ENCODE measurements at regions not wholly inside any gene's neighbourhood (a gene's known extent, or its start where the extent isn't known, plus 50 kb on each side); places are given as distances from the start of the nearest gene placed in this dataset.

GRCh38 chr7:81317741-81318140 lies 398.9 kb upstream of the SEMA3C start:
- H3K27ac ChIP-seq: no peak overlapping the region
- CTCF ChIA-PET: interaction anchor here (0.8 kb wide), 1 partner anchor 10 kb away, joined by 3 read pairs; no protein-coding TSS in a partner anchor
- DNase-seq (ENCODE audit: low read depth in 1 of 2, low spot score in 1 of 2) (no peak), ATAC-seq (no peak), FAIRE-seq (no peak)
- no peaks in the 10 kb centered on the region for H3K4me1 ChIP-seq
- H3K4me2 ChIP-seq: no peak overlapping the region
- 89% methylated on average over 3 of the region's 3 CpGs for WGBS (ENCODE audit: missing lambda C conversion rate)
- H3K4me3 ChIP-seq: no peak overlapping the region
- POLR2A ChIA-PET: no interaction called here
- H3K9me3 ChIP-seq: no peaks in the 10 kb centered on the region
- TF ChIP-seq FOXS1 (CRISPR knock-in tag; IDR thresholded peaks at IDR 0.05) (no peak), KDM5A (IDR thresholded peaks at IDR 0.05) (no peak), MYC (IDR thresholded peaks at IDR 0.05; ENCODE audit: borderline replicate concordance, low read length) (no peak), HEYL (CRISPR knock-in tag; IDR thresholded peaks at IDR 0.05) (no peak), HOXA7 (CRISPR knock-in tag; IDR thresholded peaks at IDR 0.05) (no peak), EHMT2 (IDR thresholded peaks at IDR 0.05; ENCODE audit: low read depth) (no peak)

GRCh38 chr7:81308643-81309322 lies 389.9 kb upstream of the SEMA3C start:
- ChIA-PET CTCF (no interaction called here), POLR2A (no interaction called here)

DNA sequence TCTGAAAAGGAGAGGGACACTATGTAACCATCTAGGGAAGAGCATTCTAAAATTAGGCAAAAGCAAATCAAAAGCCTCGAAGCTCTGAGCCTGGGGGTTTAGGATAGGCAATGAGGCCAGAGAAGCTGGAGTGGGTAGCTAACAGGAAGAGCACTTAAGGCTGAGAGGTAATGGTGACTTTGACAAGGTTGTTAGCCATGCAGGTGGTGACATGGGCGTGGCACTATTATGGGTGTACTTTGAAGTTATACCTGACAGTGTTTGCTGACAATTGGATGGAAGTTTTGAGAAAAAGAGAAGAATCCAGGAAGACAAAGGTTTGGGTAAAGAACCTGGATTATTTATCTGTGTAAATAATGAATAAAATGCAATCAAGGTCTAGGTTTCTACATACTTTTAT lies 383.0 kb upstream of the SEMA3C start:
- no peak for FAIRE-seq
- POLR2A ChIA-PET: no interaction called here

More at GRCh38 chr7:81308643-81309322, 389.9 kb upstream of the SEMA3C start:
- Histone ChIP-seq H3K27ac (0 out of 6 replicates have a peak overlapping the region, but pooled peaks of 1 of the 2 experiments have one; percentile 12), H3K9me3 (no peaks in the 10 kb centered on the region), H3K4me1 (peaks cover 8% of the 10 kb centered on the region; the same call in 2 of the 3 replicates), H3K4me3 (no peak overlapping the region), H3K4me2 (peak overlapping the region; percentile 20)
- no peak for TF ChIP-seq CTCF (IDR thresholded peaks at IDR 0.05)
- peak; percentile 21 for TF ChIP-seq MAFK (IDR thresholded peaks at IDR 0.05; ENCODE audit: partially characterized antibody)
- DNase-seq (ENCODE audit: low read depth in 1 of 2, low spot score in 1 of 2) (no peak), ATAC-seq (no peak), FAIRE-seq (no peak)
- WGBS (ENCODE audit: missing lambda C conversion rate): 31% methylated on average over 2 of the region's 2 CpGs

More for the DNA sequence above, 383.0 kb upstream of the SEMA3C start:
- whole genome bisulfite sequencing (ENCODE audit: missing lambda C conversion rate): 95% methylated on average over 2 of the region's 2 CpGs
- H3K4me3 ChIP-seq: no peak overlapping the region
- no peaks in the 10 kb centered on the region for H3K9me3 ChIP-seq
- no peak for ATAC-seq
- no peak overlapping the region for H3K4me2 ChIP-seq
- peaks cover 37% of the 10 kb centered on the region for H3K4me1 ChIP-seq
- TF ChIP-seq TP53 (CRISPR knock-in tag; IDR thresholded peaks at IDR 0.05) (no peak), REST (IDR thresholded peaks at IDR 0.05) (no peak), FOSB (CRISPR knock-in tag; IDR thresholded peaks at IDR 0.05) (no peak), HOXB5 (CRISPR knock-in tag; IDR thresholded peaks at IDR 0.05) (no peak), RARB (CRISPR knock-in tag; IDR thresholded peaks at IDR 0.05) (no peak), FOXS1 (CRISPR knock-in tag; IDR thresholded peaks at IDR 0.05) (no peak), HEYL (CRISPR knock-in tag; IDR thresholded peaks at IDR 0.05) (no peak), CBX2 (IDR thresholded peaks at IDR 0.05; ENCODE audit: borderline replicate concordance, low read depth) (no peak), CEBPB (IDR thresholded peaks at IDR 0.05) (no peak), BHLHE40 (IDR thresholded peaks at IDR 0.05; ENCODE audit: low read depth, low read length) (no peak), SMC3 (IDR thresholded peaks at IDR 0.05) (no peak), SREBF2 (IDR thresholded peaks at IDR 0.05) (no peak), CHD4 (IDR thresholded peaks at IDR 0.05; ENCODE audit: borderline replicate concordance) (no peak), CHD2 (IDR thresholded peaks at IDR 0.05; ENCODE audit: low read length, partially characterized antibody) (no peak), RFX5 (IDR thresholded peaks at IDR 0.05) (no peak)
- TF ChIP-seq, protein P1, sequence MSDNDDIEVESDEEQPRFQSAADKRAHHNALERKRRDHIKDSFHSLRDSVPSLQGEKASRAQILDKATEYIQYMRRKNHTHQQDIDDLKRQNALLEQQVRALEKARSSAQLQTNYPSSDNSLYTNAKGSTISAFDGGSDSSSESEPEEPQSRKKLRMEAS (IDR thresholded peaks at IDR 0.05): no peak
- TF ChIP-seq, protein P2, sequence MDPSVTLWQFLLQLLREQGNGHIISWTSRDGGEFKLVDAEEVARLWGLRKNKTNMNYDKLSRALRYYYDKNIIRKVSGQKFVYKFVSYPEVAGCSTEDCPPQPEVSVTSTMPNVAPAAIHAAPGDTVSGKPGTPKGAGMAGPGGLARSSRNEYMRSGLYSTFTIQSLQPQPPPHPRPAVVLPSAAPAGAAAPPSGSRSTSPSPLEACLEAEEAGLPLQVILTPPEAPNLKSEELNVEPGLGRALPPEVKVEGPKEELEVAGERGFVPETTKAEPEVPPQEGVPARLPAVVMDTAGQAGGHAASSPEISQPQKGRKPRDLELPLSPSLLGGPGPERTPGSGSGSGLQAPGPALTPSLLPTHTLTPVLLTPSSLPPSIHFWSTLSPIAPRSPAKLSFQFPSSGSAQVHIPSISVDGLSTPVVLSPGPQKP (IDR thresholded peaks at IDR 0.05; ENCODE audit: low read depth, low read length): no peak
- TF ChIP-seq, protein P3, sequence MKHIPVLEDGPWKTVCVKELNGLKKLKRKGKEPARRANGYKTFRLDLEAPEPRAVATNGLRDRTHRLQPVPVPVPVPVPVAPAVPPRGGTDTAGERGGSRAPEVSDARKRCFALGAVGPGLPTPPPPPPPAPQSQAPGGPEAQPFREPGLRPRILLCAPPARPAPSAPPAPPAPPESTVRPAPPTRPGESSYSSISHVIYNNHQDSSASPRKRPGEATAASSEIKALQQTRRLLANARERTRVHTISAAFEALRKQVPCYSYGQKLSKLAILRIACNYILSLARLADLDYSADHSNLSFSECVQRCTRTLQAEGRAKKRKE (CRISPR knock-in tag; IDR thresholded peaks at IDR 0.05; ENCODE audit: low read depth): no peak
- CTCF ChIA-PET: no interaction called here
- no peak for DNase-seq (ENCODE audit: low read depth in 1 of 2, low spot score in 1 of 2)
- H3K27ac ChIP-seq: 0 out of 6 replicates have a peak overlapping the region, but pooled peaks of 1 of the 2 experiments have one; percentile 24
